Tibial nerve (tissue), 4 donors: ENCODE measurements at regions not wholly inside any gene's neighbourhood (a gene's known extent, or its start where the extent isn't known, plus 50 kb on each side); places are given as distances from the start of the nearest gene placed in this dataset.

Source experiments
- CTCF ChIP-seq, 5 experiments: fragments of 200-600 bp in 3 of 5; fragments of 450-650 bp in 2 of 5; sonication (generic) in 3 of 5; IDR thresholded peaks; one replicate each; pipeline ENCODE4 v1.5.1; 2016 to 2019; ENCODE audit warnings: antibody characterized with exemption in 5 of 5, mild to moderate bottlenecking in 3 of 5, moderate library complexity in 2 of 5
- EP300 ChIP-seq, 2 donors: sonication (generic); formaldehyde crosslinking; IDR thresholded peaks; one replicate each; pipeline ENCODE4 v1.6.1; 2017; ENCODE audit warnings: antibody characterized with exemption in 2 of 2, mild to moderate bottlenecking in 1 of 2
- POLR2A ChIP-seq, 2 donors: fragments of 450-650 bp; IDR thresholded peaks; one replicate each; pipeline ENCODE4 v1.6.1; 2017; ENCODE audit warnings: antibody characterized with exemption in 2 of 2, mild to moderate bottlenecking in 2 of 2, moderate library complexity in 2 of 2

GRCh38 chr2:5145801-5146200 is 546.4 kb upstream of the SOX11 start:
- no peak for TF ChIP-seq CTCF (IDR thresholded peaks at IDR 0.05)
- TF ChIP-seq POLR2A (IDR thresholded peaks at IDR 0.05): no peak
- TF ChIP-seq EP300 (IDR thresholded peaks at IDR 0.05): no peak
